ENCODE measurements at regions not wholly inside any gene's neighbourhood (a gene's known extent, or its start where the extent isn't known, plus 50 kb on each side); places are given as distances from the start of the nearest gene placed in this dataset.

- Histone ChIP-seq H3K9ac (ENCODE audit: low read length) (no peak overlapping the region), H4K20me1 (ENCODE audit: insufficient read depth, low read length) (no peaks in the 10 kb centered on the region), H3K4me3 (ENCODE audit: low read length) (no peak overlapping the region), H2AFZ (ENCODE audit: low read depth, low read length) (no peak overlapping the region), H3K4me2 (ENCODE audit: low read length) (no peak overlapping the region), H3K27ac (ENCODE audit: low read length) (no peak overlapping the region), H3K9me3 (ENCODE audit: insufficient read depth, low read length) (no peaks in the 10 kb centered on the region), H3K27me3 (ENCODE audit: low read depth, low read length) (0 out of 2 replicates have a peak, but pooled peaks cover 3% of the 10 kb centered on the region), H3K36me3 (replicated peaks; ENCODE audit: low read depth, low read length) (no peaks in the 10 kb centered on the region), H3K4me1 (ENCODE audit: low read length) (no peaks in the 10 kb centered on the region), H3K79me2 (ENCODE audit: low read length) (no peaks in the 10 kb centered on the region)
- TF ChIP-seq CTCF (IDR thresholded peaks at IDR 0.05; ENCODE audit: low read depth, low read length) (no peak), EZH2phosphoT487 (IDR thresholded peaks at IDR 0.05; ENCODE audit: low read depth) (no peak)
Measured at GRCh38 chr9:116042321-116042720, 111.3 kb upstream of the PAPPA start.

- Histone ChIP-seq H3K4me2 (ENCODE audit: low read length) (no peak overlapping the region), H3K9ac (ENCODE audit: low read length) (no peak overlapping the region), H3K4me1 (ENCODE audit: low read length) (no peaks in the 10 kb centered on the region), H4K20me1 (ENCODE audit: insufficient read depth, low read length) (no peaks in the 10 kb centered on the region), H3K4me3 (ENCODE audit: low read length) (no peak overlapping the region), H3K36me3 (replicated peaks; ENCODE audit: low read depth, low read length) (no peaks in the 10 kb centered on the region), H3K9me3 (ENCODE audit: insufficient read depth, low read length) (no peaks in the 10 kb centered on the region), H3K79me2 (ENCODE audit: low read length) (no peaks in the 10 kb centered on the region), H3K27me3 (ENCODE audit: low read depth, low read length) (0 out of 2 replicates have a peak, but pooled peaks cover 3% of the 10 kb centered on the region), H2AFZ (ENCODE audit: low read depth, low read length) (no peak overlapping the region), H3K27ac (ENCODE audit: low read length) (no peak overlapping the region)
- no peak for TF ChIP-seq EZH2phosphoT487 (IDR thresholded peaks at IDR 0.05; ENCODE audit: low read depth)
- TF ChIP-seq CTCF (IDR thresholded peaks at IDR 0.05; ENCODE audit: low read depth, low read length), result no peak
Measured at GRCh38 chr9:116045083-116045482, 108.5 kb upstream of the PAPPA start.

GRCh38 chr9:116048081-116048480, 105.5 kb upstream of the PAPPA start:
- Histone ChIP-seq H3K27me3 (ENCODE audit: low read depth, low read length) (no peaks in the 10 kb centered on the region), H3K4me1 (ENCODE audit: low read length) (no peaks in the 10 kb centered on the region), H2AFZ (ENCODE audit: low read depth, low read length) (no peak overlapping the region), H3K36me3 (replicated peaks; ENCODE audit: low read depth, low read length) (no peaks in the 10 kb centered on the region), H3K9ac (ENCODE audit: low read length) (no peak overlapping the region), H3K27ac (ENCODE audit: low read length) (no peak overlapping the region), H3K4me3 (ENCODE audit: low read length) (no peak overlapping the region), H3K9me3 (ENCODE audit: insufficient read depth, low read length) (no peaks in the 10 kb centered on the region), H3K79me2 (ENCODE audit: low read length) (no peaks in the 10 kb centered on the region), H3K4me2 (ENCODE audit: low read length) (no peak overlapping the region), H4K20me1 (ENCODE audit: insufficient read depth, low read length) (no peaks in the 10 kb centered on the region)
- TF ChIP-seq CTCF (IDR thresholded peaks at IDR 0.05; ENCODE audit: low read depth, low read length) (no peak), EZH2phosphoT487 (IDR thresholded peaks at IDR 0.05; ENCODE audit: low read depth) (no peak)

GRCh38 chr9:116049456-116049855, 104.1 kb upstream of the PAPPA start:
- Histone ChIP-seq H3K79me2 (ENCODE audit: low read length) (no peaks in the 10 kb centered on the region), H3K36me3 (replicated peaks; ENCODE audit: low read depth, low read length) (no peaks in the 10 kb centered on the region), H4K20me1 (ENCODE audit: insufficient read depth, low read length) (no peaks in the 10 kb centered on the region), H2AFZ (ENCODE audit: low read depth, low read length) (no peak overlapping the region), H3K9ac (ENCODE audit: low read length) (no peak overlapping the region), H3K27me3 (ENCODE audit: low read depth, low read length) (no peaks in the 10 kb centered on the region), H3K4me3 (ENCODE audit: low read length) (no peak overlapping the region), H3K27ac (ENCODE audit: low read length) (no peak overlapping the region), H3K9me3 (ENCODE audit: insufficient read depth, low read length) (no peaks in the 10 kb centered on the region), H3K4me2 (ENCODE audit: low read length) (no peak overlapping the region), H3K4me1 (ENCODE audit: low read length) (no peaks in the 10 kb centered on the region)
- TF ChIP-seq CTCF (IDR thresholded peaks at IDR 0.05; ENCODE audit: low read depth, low read length) (no peak), EZH2phosphoT487 (IDR thresholded peaks at IDR 0.05; ENCODE audit: low read depth) (no peak)

All from OCI-LY3 (cell line).